NCI-H1048 (cell line): ENCODE measurements at regions not wholly inside any gene's neighbourhood (a gene's known extent, or its start where the extent isn't known, plus 50 kb on each side); places are given as distances from the start of the nearest gene placed in this dataset.

Experiments
- DNase-seq: peaks from one replicate; lab custom pipeline; 2025; lab: John Stamatoyannopoulos, UW

DNA sequence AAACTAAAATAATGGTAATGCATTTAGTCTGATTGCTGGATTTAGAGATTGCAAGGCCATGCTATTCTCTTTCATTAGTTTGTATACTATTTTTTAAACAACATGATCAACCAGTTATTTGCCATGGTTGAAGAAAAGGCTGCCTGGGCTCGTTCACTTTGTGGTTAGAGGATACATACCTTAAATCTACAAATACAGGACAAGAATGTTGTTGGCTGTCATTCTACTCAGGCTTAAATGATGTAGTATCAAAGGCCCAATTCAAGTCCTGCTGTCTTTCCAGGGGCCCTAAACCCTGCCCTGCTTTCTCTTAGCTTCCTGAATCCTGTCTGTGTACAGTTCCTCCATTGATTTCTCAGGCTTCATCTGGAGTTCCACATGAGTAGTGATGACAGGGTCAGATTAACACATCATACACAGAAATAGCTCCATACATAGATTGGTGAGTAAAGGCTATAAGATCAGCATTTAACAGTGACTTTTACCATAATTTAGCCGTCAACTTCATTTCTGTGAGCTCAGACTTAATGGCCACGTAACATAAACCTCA lies 114.9 kb upstream of the GPRIN3 start:
- no peak for DNase-seq

DNA sequence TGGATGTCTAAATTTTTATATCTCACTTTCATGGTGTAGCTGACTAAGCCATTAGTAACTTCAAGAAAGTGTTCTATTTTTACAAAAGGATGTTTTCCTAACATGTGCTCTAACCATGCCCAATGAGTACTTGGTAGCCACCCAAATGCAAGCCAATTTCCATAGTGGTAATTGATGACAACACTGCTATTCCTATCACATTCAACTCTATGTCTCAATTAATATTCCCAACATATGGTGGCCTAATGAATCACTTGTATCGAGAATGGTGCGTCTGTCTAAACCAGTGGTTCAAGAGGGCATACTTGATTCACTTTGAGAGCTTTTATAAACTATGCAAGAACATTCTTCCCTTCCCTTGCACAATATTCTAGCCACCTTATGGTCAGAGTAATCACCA lies 112.9 kb upstream of the GPRIN3 start:
- no peak for DNase-seq

DNA sequence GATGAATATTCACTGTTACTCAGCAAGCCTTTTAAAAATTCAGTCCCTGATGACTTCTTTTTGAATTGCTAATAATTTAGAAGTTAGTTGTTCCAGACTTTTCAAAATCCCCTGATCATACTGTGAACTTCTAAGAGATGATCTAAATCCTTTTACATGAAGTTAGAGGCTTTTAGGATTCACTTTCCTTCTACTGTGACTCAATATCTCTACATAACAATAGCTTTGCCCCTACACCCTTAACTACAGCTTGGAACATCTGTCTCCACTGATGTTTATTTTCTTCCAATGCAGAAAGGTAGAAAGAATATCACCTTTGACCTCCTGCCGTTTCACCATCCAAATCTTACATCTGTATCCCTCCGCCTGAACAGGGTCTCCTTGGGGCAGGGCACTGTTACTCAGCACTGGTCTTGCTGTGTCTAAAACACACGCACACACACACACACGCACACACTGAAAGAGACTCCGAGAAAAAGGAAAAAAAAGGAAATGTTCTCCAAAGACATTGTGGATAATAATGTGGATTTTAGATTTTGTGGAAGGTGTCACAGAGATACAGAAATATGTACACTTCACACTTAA lies 111.6 kb upstream of the GPRIN3 start:
- DNase-seq, result no peak

DNA sequence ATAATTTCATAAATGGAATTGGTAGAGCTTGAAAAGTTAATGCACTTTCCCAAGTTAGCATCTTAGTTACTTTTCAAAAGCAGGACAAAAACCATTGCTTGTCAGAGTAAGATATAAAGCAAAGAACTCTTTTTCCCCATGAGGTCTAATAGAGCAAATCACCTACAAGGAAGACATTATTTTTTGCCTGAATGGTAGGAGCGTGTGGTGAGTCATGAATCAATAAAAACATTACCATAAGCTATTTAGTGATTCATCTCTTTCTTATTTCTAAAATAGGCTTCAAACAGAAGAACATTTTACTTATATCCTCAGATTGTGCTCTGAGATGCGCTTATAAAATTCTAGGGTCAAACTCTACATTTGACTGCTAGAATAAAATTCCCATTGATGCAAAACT lies 109.4 kb upstream of the GPRIN3 start:
- DNase-seq, result no peak

DNA sequence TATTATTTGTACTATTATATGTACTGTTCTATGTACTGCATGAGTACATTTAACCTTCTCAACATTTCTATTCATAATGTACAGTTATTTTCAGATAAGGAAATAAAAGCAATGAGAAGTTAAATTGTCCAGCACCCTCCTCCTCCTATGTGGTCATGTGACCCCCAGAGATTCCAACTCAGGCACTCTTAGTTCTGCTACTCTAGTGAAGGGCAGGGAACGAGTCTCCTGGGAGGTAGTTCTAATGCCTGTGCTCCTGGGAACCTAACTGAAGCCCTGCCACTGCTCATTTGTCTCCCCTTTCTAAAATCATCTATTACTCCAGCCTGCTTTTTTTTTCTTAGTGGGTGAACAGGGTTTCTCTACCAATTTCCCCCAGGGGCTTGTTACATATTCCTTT lies 105.9 kb upstream of the GPRIN3 start:
- DNase-seq, result no peak

DNA sequence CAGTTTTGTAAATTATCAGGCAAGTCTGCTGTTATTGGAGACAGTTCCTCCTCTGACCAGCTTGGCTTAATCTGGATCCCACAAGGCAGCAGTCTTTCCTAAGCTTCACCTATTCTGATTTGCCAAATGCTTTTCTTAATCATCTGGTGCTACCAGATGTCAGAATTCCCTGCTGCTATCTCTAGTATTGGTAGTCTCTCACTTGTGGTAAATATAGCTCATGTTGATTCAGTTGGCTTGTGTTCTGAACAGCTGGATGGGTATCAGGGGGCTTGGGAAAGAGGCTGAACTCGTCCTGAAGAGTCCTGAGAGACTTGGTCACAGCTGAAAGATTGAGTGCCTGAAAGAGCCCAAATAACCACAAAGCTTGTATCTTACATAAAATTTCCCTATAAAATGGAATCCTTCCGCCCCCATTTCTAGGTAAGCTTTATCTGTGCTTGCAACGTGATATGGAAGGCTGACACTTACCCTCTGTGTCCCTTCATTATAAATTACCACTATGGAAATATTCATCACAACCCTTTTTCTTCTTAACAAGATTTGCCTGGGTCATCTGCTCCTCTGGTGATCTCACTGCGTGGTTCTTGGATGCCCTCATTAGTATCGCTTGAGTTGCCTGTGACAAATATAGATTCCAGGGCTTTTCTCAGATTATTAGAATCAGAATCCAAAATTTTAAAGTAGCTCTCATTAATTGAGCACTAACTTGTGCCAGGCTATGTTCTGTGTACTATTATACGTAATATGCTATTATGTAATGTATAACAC lies 104.1 kb upstream of the GPRIN3 start:
- DNase-seq, result no peak

DNA sequence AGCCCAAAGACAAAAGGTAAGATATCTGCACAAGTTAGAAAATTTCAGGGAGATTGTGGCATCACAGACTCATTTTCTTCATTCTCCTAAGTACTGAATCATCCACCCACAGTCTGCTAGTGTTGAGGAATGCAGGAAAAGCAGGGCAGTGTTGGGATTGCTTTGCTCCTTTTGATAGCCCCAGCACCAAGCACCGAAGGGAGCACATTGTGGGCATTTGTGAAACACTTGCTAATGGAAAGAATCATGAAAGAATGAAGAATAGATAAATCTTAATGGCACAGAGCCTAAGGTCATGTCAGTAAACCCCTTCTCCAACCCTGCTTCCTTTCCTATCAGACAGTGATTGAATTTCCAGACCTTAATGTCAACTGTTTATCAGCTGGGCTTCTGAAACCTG lies 103.1 kb upstream of the GPRIN3 start:
- DNase-seq, result no peak

DNA sequence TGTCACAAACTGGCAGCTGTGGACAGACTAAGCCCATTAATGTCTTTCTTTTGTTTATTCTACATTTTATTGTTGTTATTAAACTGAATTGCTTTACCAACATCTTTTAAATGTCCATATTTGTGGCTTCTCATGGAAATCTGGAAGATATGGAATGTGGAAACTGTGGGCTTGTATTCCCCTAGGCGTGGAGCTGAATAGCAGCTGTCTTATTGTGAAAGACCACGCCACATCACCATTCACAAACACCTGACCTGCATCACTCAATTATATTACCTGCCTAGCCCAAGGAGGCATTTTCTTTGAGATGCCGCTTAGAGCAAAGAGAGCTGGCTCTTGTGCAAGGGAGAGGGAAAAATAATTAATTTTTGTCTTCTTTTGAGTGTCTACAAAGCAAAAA lies 96.9 kb upstream of the GPRIN3 start:
- DNase-seq, result no peak

DNA sequence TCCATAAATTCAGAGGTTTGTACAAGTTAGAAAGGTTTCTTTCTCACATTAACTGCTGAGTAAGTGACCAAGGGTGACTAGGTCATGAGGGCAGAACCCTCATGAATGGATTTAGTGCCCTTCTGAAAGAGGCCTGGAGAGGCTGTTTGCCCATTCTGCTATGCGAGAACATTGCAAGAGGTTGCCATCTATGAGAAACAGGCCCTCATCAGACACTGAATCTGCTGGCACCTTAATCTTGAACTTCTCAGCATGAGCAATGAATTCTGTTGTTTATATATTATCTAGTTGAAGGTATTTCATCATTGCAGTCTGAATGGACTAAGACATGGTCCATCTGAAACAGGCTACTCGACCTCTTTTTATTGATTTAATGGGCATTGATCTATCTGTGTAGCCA lies 96.2 kb upstream of the GPRIN3 start:
- DNase-seq, result no peak

DNA sequence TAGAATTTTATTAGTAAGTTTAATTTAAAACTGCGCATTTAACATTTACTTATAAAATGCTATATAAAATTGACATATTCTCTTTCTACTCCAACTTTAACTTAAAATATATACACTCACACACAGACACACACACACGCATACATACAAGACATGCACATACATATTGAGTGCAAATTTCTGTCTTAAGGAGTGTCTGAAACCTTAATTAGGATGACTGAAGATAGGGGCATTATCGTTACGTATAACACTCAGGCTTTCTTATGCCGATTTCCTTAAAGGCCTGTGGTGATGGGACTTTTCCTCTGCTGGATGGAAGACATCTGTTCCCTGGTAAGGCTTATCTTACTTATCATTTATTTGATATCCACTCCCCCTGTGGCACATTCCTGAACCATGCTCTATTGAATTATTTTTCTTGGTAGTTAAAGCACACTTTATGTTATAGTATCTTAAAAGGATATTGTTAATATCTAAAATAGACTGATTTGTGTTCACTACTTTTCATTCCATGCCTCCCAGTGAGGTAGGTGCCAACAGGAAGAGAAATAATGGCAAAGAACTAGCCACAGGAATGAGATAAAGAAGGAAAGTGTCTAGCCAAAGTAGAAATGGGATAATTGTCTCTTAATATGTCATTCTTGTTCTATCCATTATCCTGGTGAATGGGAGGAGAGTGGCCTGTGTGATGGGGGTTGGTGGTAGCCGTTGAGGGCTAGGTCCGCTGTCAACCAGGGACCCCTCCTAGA lies 92.9 kb upstream of the GPRIN3 start:
- no peak for DNase-seq

DNA sequence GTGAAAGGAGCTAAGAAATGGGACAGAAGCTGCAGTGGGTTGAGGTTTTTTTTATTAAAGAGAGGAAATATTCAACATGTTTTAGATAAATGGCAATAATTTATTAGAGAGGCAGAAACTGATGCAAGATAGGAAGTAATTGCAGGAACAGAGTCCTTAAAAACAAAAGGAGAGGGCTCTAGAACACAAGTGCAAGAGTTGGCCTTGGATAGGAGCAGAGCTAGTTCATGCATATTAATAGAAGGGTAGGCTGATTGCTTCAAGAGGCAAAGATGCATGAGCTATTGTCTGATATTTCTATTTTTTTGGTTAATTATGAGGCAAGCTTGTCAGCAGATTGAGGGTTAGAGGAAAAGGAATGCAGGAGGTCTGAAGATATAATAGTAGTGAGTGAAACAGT lies 91.0 kb upstream of the GPRIN3 start:
- DNase-seq, result no peak

DNA sequence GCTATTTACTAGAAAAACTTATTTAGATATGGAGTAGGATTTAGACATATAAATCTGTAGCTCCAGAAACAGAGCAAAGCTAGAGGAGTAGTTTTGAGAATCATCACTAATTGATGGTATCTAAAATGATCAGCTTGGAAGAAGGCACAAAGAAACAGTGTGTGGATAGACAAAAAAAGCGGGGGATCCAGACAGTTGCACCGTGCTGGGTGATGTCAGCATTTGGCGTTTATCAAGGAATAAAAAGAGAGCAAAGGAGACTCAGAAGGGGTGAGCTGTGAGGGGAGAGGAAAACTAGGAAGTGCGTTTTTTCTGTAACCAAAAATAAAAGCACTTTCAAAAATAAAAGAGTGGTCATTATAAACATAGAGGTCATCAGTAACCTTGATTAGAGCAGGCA lies 90.5 kb upstream of the GPRIN3 start:
- DNase-seq, result no peak

DNA sequence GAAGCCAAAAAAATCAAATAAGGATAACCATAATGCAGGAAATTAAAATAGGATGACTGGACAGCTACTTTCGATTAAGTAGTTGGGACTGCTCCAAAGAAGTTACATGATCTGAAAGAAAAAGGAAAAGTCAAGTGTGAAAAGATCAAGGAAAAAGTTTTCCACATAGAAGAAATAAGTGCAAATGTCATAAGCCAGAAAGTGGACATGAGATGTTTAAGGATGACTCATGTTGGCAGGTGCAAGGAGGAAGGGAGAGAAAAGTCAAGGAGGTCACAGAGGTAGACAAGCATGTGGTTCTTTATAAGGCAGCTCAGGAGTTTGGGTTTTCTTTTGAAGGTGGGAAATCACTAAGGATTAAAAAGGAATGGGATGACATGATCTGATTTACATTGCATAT lies 89.8 kb upstream of the GPRIN3 start:
- DNase-seq, result no peak

DNA sequence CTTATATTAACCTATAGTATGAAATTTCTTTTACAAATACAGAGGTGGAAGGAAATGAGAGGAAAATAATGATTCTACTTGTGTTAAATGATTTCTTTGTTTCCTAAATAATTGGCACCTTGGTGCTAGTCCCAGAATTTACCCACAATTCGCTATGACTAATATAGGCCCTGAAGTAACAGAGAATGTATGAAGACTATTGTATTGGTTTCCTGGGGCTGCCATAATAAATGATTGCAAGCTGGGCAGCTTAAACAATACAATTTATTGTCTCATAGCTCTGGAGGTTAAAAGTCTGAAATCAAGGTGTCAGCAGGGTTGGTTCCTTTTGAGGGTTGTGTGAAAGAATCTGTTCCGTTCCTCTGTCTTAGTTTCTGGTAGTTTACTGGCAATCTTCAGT lies 74.8 kb upstream of the GPRIN3 start:
- DNase-seq, result no peak

DNA sequence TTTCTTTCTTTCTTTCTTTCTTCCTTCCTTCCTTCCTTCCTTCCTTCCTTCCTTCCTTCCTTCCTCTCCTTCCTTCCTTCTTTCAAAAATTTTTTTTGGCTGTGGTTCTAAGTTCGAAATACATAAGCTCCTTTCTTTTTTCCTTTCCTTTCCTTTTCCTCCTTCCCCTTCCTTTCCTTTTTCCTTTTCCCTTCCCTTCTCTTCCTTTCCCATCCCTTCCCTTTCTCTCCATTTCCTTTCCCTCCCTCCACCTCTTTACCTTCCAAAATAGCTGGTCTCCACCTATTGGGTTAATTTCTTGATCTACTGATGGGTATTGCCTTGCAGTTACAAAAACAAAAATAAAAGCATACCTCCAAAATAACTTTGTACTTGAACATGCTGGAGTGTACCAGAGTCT lies 73.4 kb upstream of the GPRIN3 start:
- DNase-seq, result no peak

DNA sequence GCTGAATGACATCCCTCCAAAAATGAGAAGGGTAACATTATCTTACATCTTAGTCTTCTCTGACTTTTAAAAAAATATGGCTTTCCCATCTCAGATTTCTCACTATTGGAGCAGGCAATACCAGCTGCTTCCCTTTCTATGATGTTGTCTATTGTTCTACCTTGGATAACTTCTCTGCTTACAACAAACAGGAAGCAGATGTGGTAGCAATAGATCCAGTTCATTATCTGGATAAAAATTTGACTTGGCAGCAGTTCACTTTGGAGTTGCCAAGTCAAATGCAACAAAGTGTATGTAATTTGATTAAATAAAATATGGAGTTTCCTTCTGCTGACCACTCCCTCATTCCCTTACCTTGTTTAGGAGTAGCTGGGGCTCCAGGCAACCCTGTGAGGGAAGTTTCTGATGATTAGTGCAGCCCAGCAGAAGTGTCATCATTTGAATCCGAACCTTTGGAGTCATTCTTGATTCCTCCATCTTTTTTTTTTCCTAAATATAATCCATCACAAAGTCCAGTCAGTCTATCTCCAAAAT lies 72.0 kb upstream of the GPRIN3 start:
- peak; percentile 33 for DNase-seq

DNA sequence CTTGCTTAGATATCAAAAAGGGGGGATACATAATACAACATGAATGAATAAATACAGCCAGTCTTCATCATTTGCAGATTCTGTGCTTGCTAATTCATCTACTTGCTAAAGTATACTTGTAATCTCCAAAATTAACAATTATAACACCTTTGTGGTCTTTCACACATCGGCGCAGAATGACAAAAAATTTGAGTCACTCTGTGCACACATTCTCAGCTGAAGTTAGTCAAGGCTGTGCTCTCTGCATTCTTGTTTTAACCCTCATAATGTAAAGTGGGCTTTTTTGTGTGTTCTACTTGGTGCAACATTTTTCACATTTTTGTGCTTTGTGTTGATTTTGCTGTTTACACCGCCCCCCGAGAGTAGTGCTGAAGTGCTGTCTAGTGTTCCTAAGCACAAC lies 65.8 kb upstream of the GPRIN3 start:
- DNase-seq, result no peak

DNA sequence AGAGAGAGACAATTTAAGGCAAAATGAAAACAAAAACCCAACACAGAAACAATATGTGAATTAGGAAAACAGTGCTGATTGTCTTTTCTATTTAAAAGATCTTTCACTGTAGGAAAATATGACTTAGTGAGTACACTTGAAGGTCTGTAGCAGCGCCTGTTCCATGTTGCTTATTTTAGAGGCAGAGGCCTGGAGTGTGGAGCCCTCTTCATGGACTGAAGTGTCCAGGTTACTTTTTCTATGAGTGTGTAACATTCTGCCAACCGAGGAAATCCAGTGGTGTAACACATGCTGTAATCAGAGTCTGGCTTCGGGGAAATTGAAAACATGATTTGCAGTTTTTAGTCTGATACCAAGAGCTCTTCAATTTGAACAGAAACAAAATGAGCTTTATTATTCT lies 64.0 kb upstream of the GPRIN3 start:
- no peak for DNase-seq

DNA sequence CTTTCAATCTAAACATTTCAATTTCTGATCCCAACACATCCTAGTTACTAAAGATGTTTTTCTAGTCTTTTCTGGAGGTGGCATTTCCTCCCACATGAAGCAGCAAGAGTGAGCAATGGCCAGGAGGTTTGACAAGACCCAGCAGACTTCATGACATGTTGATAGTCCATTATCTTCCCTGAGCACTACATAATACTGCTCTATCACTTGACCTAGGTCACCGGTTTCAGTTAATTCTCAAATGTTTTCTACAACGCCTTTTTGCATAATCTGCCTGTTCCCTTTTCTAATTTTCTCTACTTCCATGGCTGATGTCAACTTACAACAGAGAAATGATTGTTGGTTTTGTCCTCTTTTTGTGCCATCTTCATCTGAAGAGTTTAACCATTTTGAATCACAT lies 62.0 kb upstream of the GPRIN3 start:
- DNase-seq, result no peak

DNA sequence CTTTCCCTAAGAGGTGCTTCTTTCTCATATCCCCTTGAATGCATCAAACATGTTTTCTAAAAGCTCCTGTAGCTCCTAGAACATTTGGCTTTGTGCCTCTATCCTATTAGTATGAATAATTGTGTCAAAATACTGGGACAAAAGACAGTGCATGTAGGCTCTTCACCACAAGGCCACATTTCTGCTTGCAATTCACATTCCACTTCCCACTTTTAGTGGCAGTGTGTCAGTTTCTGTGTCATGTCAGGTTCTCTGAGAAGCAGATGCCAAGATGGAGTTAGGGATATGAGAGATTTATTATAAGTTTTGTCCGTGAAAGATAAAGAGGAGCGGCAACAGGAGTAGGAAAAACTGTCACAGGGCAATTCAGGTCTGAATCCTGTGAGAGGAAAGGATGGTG lies 61.3 kb upstream of the GPRIN3 start:
- DNase-seq, result no peak

DNA sequence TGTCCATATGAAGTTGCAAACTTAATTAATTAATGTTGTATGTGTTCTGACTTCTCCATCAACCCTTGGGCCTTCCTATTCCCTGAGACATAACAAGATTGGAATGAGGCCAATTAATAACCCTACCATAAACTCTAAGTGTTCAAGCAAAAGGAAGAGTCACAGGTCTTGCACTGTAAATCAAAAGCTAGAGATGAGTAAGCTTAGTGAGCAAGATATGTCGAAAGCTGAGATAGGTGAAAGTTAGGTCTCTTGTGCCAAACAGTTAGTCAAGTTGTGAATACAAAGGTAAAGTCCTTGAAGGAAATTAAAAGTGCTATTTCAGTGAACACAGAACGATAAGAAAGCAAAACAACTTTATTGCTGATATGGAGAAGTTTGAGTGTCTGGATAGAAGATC lies 58.2 kb upstream of the GPRIN3 start:
- no peak for DNase-seq

DNA sequence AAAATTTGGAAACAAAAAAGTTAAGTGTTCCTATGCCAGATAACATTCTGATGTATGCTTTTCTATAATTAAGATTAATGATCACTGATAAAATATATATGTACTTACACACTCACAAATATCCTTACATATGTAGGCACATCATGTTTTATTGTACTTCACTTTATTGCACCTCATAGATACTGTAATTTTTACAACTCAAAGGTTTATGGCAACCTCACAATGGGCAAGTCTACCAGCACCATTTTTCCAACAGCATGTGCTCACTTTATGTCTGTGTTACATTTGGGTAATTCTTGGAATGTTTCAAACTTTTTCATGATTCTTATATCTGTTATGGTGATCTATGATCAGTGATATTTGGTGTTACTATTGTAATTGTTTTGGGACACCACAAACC lies 57.8 kb upstream of the GPRIN3 start:
- DNase-seq, result no peak

DNA sequence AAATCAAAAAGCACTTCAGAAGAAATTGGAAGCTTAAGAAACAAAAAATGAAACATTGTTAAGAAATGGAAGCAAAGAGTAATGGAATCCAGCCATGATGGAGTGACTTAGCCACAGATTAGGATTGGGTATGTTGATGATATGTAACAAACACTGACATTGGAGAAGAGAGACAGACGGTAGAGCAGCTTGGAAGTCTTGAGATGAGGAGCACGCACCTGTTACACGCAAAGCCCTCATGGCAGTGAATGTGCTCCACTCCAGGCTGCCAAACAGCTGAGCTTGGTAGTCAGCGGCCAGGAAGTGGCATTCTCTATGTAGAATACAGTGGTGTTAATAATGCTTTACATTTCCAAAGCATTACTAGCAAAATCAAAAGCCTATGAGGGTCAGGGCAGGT lies 56.9 kb upstream of the GPRIN3 start:
- no peak for DNase-seq
